Ishikawa (cell line): ENCODE measurements at regions not wholly inside any gene's neighbourhood (a gene's known extent, or its start where the extent isn't known, plus 50 kb on each side); places are given as distances from the start of the nearest gene placed in this dataset.

ENCODE experiments used
- CEBPB ChIP-seq: IDR thresholded peaks from 2 replicates; pipeline ENCODE4 v1.6.1; 2012
- CREB1 ChIP-seq: IDR thresholded peaks from 2 replicates; pipeline ENCODE4 v1.6.1; 2012; ENCODE audit warnings: low read depth
- EGR1 ChIP-seq: IDR thresholded peaks from 2 replicates; pipeline ENCODE4 v1.6.1; 2012
- EP300 ChIP-seq: IDR thresholded peaks from 2 replicates; pipeline ENCODE4 v1.6.1; 2012; ENCODE audit warnings: borderline replicate concordance
- FOXM1 ChIP-seq: IDR thresholded peaks from 2 replicates; pipeline ENCODE4 v1.6.1; 2012; ENCODE audit warnings: low read depth, borderline replicate concordance
- MAX ChIP-seq: IDR thresholded peaks from 2 replicates; pipeline ENCODE4 v1.6.1; 2012
- NFIC ChIP-seq: IDR thresholded peaks from 2 replicates; pipeline ENCODE4 v1.6.1; 2012
- RAD21 ChIP-seq: IDR thresholded peaks from 2 replicates; pipeline ENCODE4 v1.6.1; 2012; ENCODE audit warnings: low read depth
- TAF1 ChIP-seq: IDR thresholded peaks from 2 replicates; pipeline ENCODE4 v1.6.1; 2012; ENCODE audit warnings: low read depth, mild to moderate bottlenecking
- TCF12 ChIP-seq: IDR thresholded peaks from 2 replicates; pipeline ENCODE4 v1.6.1; 2012; ENCODE audit warnings: low read depth
- TEAD4 ChIP-seq: IDR thresholded peaks from 2 replicates; pipeline ENCODE4 v1.6.1; 2012
- YY1 ChIP-seq: IDR thresholded peaks from 2 replicates; pipeline ENCODE4 v1.6.1; 2012; ENCODE audit warnings: low read depth
- ZBTB7A ChIP-seq: IDR thresholded peaks from 2 replicates; pipeline ENCODE4 v1.6.1; 2012; ENCODE audit warnings: low read depth
- TF ChIP-seq, protein P1 (sequence below): IDR thresholded peaks from 2 replicates; pipeline ENCODE4 v1.6.1; 2012; ENCODE audit warnings: low read depth, mild to moderate bottlenecking
- TF ChIP-seq, protein P2 (sequence below): IDR thresholded peaks from 2 replicates; pipeline ENCODE4 v1.6.1; 2012

DNA sequence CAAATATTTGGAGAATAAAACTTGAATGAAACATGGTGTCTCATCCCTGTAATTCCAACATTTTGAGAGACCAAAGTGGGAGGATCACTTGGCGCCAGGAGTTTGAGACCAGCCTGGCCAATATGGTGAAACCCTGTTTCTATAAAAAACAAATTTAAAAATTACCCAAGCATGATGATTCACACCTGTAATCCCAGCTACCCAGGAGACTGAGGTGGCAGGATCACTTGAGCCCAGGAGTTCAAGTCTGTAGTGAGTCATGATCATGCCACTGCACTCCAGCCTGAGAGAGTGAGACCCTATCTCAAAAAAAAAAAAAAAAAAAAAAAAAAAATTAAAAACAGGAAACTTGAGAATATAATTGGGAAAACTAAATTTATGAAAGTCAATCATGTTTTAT, 481.1 kb downstream of the SEMA3D start:
- TF ChIP-seq YY1 (no peak), CREB1 (no peak), FOXM1 (no peak), EP300 (no peak), TEAD4 (no peak), ZBTB7A (no peak), NFIC (no peak), MAX (no peak), CEBPB (no peak)
- TF ChIP-seq, protein P1, sequence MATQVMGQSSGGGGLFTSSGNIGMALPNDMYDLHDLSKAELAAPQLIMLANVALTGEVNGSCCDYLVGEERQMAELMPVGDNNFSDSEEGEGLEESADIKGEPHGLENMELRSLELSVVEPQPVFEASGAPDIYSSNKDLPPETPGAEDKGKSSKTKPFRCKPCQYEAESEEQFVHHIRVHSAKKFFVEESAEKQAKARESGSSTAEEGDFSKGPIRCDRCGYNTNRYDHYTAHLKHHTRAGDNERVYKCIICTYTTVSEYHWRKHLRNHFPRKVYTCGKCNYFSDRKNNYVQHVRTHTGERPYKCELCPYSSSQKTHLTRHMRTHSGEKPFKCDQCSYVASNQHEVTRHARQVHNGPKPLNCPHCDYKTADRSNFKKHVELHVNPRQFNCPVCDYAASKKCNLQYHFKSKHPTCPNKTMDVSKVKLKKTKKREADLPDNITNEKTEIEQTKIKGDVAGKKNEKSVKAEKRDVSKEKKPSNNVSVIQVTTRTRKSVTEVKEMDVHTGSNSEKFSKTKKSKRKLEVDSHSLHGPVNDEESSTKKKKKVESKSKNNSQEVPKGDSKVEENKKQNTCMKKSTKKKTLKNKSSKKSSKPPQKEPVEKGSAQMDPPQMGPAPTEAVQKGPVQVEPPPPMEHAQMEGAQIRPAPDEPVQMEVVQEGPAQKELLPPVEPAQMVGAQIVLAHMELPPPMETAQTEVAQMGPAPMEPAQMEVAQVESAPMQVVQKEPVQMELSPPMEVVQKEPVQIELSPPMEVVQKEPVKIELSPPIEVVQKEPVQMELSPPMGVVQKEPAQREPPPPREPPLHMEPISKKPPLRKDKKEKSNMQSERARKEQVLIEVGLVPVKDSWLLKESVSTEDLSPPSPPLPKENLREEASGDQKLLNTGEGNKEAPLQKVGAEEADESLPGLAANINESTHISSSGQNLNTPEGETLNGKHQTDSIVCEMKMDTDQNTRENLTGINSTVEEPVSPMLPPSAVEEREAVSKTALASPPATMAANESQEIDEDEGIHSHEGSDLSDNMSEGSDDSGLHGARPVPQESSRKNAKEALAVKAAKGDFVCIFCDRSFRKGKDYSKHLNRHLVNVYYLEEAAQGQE: no peak

DNA sequence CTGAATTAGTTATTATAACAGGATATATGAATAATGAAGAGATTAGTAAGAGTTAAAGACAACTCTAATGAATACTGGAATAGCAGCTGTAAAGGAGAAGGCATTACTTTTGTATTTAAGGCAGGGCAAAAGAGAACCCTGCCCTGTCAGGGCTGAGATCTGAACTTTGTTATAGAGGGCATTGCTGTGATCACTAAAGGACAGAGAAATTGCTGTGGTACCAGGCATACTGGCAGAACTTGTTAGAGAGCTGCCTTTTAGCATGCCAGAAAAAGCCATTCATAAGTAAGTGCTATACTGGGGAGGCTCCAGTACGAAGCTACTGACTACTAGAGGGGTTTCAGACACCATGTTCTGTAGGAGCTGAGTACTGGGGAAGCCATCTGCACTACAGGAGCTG, 481.8 kb downstream of the SEMA3D start:
- TF ChIP-seq CEBPB (no peak), TEAD4 (no peak), RAD21 (no peak), EGR1 (no peak), NFIC (no peak), CREB1 (no peak), MAX (no peak), FOXM1 (no peak), EP300 (no peak)
- TF ChIP-seq, protein P2, sequence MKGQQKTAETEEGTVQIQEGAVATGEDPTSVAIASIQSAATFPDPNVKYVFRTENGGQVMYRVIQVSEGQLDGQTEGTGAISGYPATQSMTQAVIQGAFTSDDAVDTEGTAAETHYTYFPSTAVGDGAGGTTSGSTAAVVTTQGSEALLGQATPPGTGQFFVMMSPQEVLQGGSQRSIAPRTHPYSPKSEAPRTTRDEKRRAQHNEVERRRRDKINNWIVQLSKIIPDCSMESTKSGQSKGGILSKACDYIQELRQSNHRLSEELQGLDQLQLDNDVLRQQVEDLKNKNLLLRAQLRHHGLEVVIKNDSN: no peak

DNA sequence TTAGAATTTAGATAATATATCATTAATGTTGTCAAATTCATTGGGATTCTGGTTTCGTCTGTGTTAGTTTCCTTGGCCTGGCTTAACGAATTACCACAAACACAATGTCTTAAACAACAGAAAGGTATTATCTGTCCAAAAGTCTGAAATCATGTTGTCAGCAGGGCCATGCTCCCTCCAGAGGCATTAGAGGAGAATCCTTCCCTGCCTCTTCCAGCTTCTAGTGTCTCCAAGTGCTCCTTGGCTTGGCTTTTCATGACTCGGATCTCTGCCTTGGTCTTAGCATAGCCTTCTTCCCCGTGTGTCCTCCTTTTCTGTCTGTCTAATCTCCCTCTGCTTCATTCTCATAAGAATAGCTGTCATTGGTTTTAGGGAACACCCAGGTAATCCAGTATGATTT, 482.5 kb downstream of the SEMA3D start:
- no peak for TF ChIP-seq RAD21
- TF ChIP-seq EP300: no peak
- TF ChIP-seq FOXM1: no peak
- TF ChIP-seq, protein P2: no peak
- TF ChIP-seq YY1: no peak
- TF ChIP-seq TEAD4: no peak
- no peak for TF ChIP-seq EGR1
- no peak for TF ChIP-seq NFIC
- TF ChIP-seq TCF12: no peak
- TF ChIP-seq CEBPB: no peak
- TF ChIP-seq MAX: no peak
- TF ChIP-seq TAF1: no peak
- TF ChIP-seq, protein P1: no peak
- TF ChIP-seq CREB1: no peak
- no peak for TF ChIP-seq ZBTB7A

- TF ChIP-seq YY1 (peak; percentile 28; the same call in 1 of the 2 replicates), FOXM1 (peak; percentile 96), NFIC (peak; percentile 95), TAF1 (no peak), CREB1 (peak; percentile 57), EGR1 (no peak), TEAD4 (peak; percentile 94), CEBPB (peak; percentile 58), MAX (peak; percentile 58), EP300 (peak; percentile 99), TCF12 (peak; percentile 99), ZBTB7A (no peak), RAD21 (no peak; the same call in 1 of the 2 replicates)
- TF ChIP-seq, protein P2: no peak
- TF ChIP-seq, protein P1: no peak
Observed at GRCh38 chr7:84701524-84702306, 485.1 kb downstream of the SEMA3D start.
